Tibial nerve (tissue), 4 donors: ENCODE measurements at regions not wholly inside any gene's neighbourhood (a gene's known extent, or its start where the extent isn't known, plus 50 kb on each side); places are given as distances from the start of the nearest gene placed in this dataset.

Experiments
- DNase-seq, 2 donors: peaks; one replicate each; pipeline ENCODE4 v3.0.0-alpha.2; 2019; ENCODE audit warnings: low spot score in 2 of 2
- H3K27ac ChIP-seq, 4 donors: fragments of 200-600 bp; sonication (generic) in 3 of 4; one replicate each; pipeline ENCODE4 v1.5.1; 2017 to 2019; ENCODE audit warnings: mild to moderate bottlenecking in 1 of 4
- H3K27me3 ChIP-seq, 2 donors: fragments of 200-600 bp; sonication (generic) in 1 of 2; one replicate each; pipeline versions ENCODE4 v1.5.1 to v1.6.0; 2017 to 2019
- H3K36me3 ChIP-seq, 3 donors: fragments of 200-600 bp; sonication (generic); one replicate each; pipeline ENCODE4 v1.5.1; 2018 to 2019
- H3K4me1 ChIP-seq, 4 donors: fragments of 200-600 bp; sonication (generic) in 3 of 4; one replicate each; pipeline ENCODE4 v1.5.1; 2017 to 2019
- H3K4me3 ChIP-seq, 4 donors: fragments of 200-600 bp; sonication (generic) in 3 of 4; one replicate each; pipeline ENCODE4 v1.5.1; 2017 to 2019; ENCODE audit warnings: mild to moderate bottlenecking in 1 of 4, moderate library complexity in 1 of 4
- H3K9me3 ChIP-seq, 4 donors: fragments of 200-600 bp; sonication (generic) in 3 of 4; one replicate each; pipeline ENCODE4 v1.5.1; 2017 to 2019
- EP300 ChIP-seq, 2 donors: sonication (generic); formaldehyde crosslinking; IDR thresholded peaks; one replicate each; pipeline ENCODE4 v1.6.1; 2017; ENCODE audit warnings: antibody characterized with exemption in 2 of 2, mild to moderate bottlenecking in 1 of 2
- POLR2A ChIP-seq, 2 donors: fragments of 450-650 bp; IDR thresholded peaks; one replicate each; pipeline ENCODE4 v1.6.1; 2017; ENCODE audit warnings: antibody characterized with exemption in 2 of 2, mild to moderate bottlenecking in 2 of 2, moderate library complexity in 2 of 2
- WGBS, 2 donors: methylation state at CpG; one replicate each; pipeline ENCODE4 v1.1.5; 2018; 5-methylcytosine and 5-hydroxymethylcytosine counted together
- TF ChIP-seq, protein P1 (sequence below), 5 experiments: fragments of 200-600 bp in 3 of 5; fragments of 450-650 bp in 2 of 5; sonication (generic) in 3 of 5; IDR thresholded peaks; one replicate each; pipeline ENCODE4 v1.5.1; 2016 to 2019; ENCODE audit warnings: antibody characterized with exemption in 5 of 5, mild to moderate bottlenecking in 3 of 5, moderate library complexity in 2 of 5

DNA sequence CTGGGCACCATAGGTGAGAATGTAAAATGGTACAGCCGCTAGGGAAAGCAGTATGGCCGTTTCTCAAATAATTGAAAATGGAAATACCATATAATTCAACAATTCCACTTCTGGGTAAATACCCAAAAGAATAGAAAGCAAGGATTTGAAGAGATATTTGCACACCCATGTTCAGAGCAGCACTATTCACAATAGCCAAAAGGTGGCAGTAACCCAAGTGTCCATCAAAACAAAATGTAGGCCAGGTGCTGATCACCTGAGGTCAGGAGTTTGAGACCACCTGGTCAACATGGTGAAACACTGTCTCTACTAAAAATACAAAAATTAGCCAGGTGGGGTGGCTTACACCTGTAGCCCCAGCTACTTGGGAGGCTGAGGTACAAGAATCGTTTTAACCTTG, 62.1 kb downstream of the OLIG1 start:
- Histone ChIP-seq H3K9me3 (no peaks in the 10 kb centered on the region), H3K36me3 (no peaks in the 10 kb centered on the region), H3K4me1 (peaks cover 0 to 5% (median 1%) of the 10 kb centered on the region in 4 donors), H3K27ac (no peak overlapping the region), H3K4me3 (no peak overlapping the region), H3K27me3 (peaks cover 0 to 12% of the 10 kb centered on the region in 2 donors)
- TF ChIP-seq POLR2A (IDR thresholded peaks at IDR 0.05): no peak
- TF ChIP-seq, protein P1, sequence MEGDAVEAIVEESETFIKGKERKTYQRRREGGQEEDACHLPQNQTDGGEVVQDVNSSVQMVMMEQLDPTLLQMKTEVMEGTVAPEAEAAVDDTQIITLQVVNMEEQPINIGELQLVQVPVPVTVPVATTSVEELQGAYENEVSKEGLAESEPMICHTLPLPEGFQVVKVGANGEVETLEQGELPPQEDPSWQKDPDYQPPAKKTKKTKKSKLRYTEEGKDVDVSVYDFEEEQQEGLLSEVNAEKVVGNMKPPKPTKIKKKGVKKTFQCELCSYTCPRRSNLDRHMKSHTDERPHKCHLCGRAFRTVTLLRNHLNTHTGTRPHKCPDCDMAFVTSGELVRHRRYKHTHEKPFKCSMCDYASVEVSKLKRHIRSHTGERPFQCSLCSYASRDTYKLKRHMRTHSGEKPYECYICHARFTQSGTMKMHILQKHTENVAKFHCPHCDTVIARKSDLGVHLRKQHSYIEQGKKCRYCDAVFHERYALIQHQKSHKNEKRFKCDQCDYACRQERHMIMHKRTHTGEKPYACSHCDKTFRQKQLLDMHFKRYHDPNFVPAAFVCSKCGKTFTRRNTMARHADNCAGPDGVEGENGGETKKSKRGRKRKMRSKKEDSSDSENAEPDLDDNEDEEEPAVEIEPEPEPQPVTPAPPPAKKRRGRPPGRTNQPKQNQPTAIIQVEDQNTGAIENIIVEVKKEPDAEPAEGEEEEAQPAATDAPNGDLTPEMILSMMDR (IDR thresholded peaks at IDR 0.05): no peak
- no peak for TF ChIP-seq EP300 (IDR thresholded peaks at IDR 0.05)
- WGBS, 2 donors: 90 to 95% methylated on average over 3 of the region's 3 CpGs
- no peak for DNase-seq

DNA sequence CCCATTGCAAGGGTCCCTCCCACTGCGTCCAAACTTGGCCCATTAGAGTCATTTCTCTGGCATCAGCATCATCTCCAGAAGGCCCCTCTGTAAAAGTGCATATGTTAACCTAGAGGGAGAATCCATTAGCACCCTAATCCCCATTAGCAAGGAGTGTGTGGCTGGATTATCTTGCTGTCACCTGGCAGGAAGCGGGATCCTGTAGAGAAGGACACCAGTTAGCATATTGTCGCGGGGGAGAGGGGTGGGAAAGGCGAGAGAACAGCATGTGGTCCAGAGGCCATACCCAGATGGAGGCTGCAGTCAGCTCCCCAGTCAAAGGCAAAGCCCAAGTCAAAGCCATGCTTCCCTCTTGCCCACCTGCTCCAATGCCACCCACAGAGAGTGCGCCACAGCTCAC, 64.0 kb downstream of the OLIG1 start:
- Histone ChIP-seq H3K4me3 (no peak overlapping the region), H3K27me3 (peaks cover 0 to 12% of the 10 kb centered on the region in 2 donors), H3K4me1 (no peaks in the 10 kb centered on the region), H3K36me3 (no peaks in the 10 kb centered on the region), H3K9me3 (no peaks in the 10 kb centered on the region), H3K27ac (no peak overlapping the region)
- WGBS, 2 donors: 54 to 56% methylated on average over 6 of the region's 6 CpGs
- no peak for DNase-seq
- TF ChIP-seq EP300 (IDR thresholded peaks at IDR 0.05) (no peak), POLR2A (IDR thresholded peaks at IDR 0.05) (no peak)

DNA sequence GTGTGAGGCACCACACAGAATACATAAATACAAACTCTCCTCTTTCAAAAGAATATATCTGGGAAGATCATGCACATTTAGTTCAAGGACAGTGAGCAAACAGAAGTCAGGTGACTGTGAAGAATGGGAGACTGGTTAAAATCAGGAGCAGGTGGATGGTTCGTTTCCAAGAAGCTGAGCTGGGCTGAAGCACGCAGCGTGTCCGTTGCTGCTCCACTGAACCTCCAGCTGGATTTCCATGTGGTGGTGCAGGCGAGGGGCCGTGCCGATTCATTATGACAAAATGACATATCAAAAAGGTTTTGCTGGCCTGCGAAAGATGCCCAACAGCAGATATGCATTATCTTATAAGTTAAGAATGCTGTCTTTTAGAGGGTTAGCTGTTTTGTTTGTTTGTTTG, 66.0 kb downstream of the OLIG1 start:
- WGBS, 2 donors: 84 to 91% methylated on average over 8 of the region's 8 CpGs
- Histone ChIP-seq H3K27ac (no peak overlapping the region), H3K36me3 (no peaks in the 10 kb centered on the region), H3K4me3 (no peak overlapping the region), H3K9me3 (no peaks in the 10 kb centered on the region), H3K4me1 (no peaks in the 10 kb centered on the region), H3K27me3 (peaks cover 0 to 12% of the 10 kb centered on the region in 2 donors)
- DNase-seq: no peak
- TF ChIP-seq, protein P1 (IDR thresholded peaks at IDR 0.05): no peak
- TF ChIP-seq EP300 (IDR thresholded peaks at IDR 0.05): no peak
- TF ChIP-seq POLR2A (IDR thresholded peaks at IDR 0.05): no peak

DNA sequence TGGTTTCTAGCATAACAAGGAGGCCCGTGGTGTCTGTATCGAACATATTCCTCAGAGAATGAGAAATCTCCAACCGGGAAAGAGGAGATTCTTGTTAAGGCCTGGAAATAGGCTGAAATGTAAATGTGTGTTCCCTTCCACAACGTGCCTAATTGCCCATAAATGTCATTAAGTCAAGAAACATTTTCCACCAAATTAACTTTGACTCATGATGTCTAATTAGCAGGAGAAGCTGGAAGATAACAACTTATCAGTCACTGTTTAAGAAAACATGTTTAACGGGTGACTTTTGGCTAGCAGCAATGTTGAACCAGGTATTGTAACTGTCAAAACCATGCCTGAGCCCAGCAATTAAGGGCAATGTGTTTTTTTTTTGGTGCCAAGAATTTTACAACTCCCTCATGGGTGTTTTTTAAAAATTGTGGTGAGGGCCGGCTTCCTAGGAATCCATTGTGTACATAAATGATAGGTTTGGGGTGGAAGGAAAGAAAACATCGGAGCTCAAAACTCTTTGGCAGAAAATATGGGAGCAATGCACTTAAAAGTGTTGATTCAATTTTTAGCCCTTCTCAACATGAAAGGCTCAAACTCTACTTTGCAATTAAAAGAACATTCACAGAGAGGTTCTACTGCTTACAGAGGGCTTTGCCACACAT, 67.0 kb downstream of the OLIG1 start:
- WGBS, 2 donors: 54 to 60% methylated on average over 7 of the region's 7 CpGs

DNA sequence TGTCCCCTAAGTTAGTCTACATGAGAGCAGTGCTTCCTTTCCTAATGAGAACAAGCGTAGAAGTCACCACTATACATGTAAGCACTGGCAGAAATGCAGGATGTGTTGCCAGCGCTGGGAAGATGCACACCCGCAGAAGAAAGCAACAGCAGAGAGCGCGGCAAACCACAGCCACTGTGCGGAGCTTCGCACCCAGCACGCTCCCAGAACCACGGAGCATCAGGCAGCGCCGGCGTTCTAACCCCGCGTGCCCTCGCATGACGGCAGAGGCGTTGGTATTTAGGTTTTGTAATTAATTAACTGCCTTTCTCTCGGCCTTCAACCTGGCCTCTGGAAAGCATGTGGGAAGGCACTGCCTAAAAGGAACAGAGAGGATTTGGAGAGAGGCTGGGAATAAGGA, 69.1 kb downstream of the OLIG1 start:
- H3K9me3 ChIP-seq: no peaks in the 10 kb centered on the region
- peaks cover 0 to 7% of the 10 kb centered on the region in 2 donors for H3K27me3 ChIP-seq
- no peaks in the 10 kb centered on the region for H3K36me3 ChIP-seq
- WGBS, 2 donors: 78 to 80% methylated on average over 18 of the region's 18 CpGs
- DNase-seq: no peak
- H3K4me1 ChIP-seq: no peaks in the 10 kb centered on the region
- H3K4me3 ChIP-seq: no peak overlapping the region
- no peak for TF ChIP-seq POLR2A (IDR thresholded peaks at IDR 0.05)
- TF ChIP-seq, protein P1 (IDR thresholded peaks at IDR 0.05): no peak
- TF ChIP-seq EP300 (IDR thresholded peaks at IDR 0.05): no peak
- no peak overlapping the region for H3K27ac ChIP-seq

More for the DNA sequence above, 67.0 kb downstream of the OLIG1 start:
- no peak for TF ChIP-seq EP300 (IDR thresholded peaks at IDR 0.05)
- TF ChIP-seq POLR2A (IDR thresholded peaks at IDR 0.05): no peak
- TF ChIP-seq, protein P1 (IDR thresholded peaks at IDR 0.05): no peak
- Histone ChIP-seq H3K4me3 (no peak overlapping the region), H3K9me3 (no peaks in the 10 kb centered on the region), H3K36me3 (no peaks in the 10 kb centered on the region), H3K27ac (no peak overlapping the region), H3K4me1 (no peaks in the 10 kb centered on the region), H3K27me3 (peaks cover 0 to 4% of the 10 kb centered on the region in 2 donors)
- DNase-seq: no peak
